Psoas muscle (tissue), 7 donors: ENCODE measurements at regions not wholly inside any gene's neighbourhood (a gene's known extent, or its start where the extent isn't known, plus 50 kb on each side); places are given as distances from the start of the nearest gene placed in this dataset.
"Not testable (repeated sequence)": the region's sequence is repeated elsewhere in the genome, so short reads cannot be mapped to it uniquely, and the experiment has no call there.

ENCODE experiments used
- ATAC-seq, 4 donors: fragments of 200-7000 bp; cut with Tn5 transposase; one replicate each; pipeline ENCODE4 v1.9.1; 2020; ENCODE audit warnings: moderate library complexity in 3 of 4, mild to moderate bottlenecking in 2 of 4
- DNase-seq, 2 donors: peaks; one replicate each; pipeline ENCODE4 v3.0.0-alpha.2; 2020
- H3K27ac ChIP-seq: fragments of 200-600 bp; one replicate; pipeline ENCODE4 v1.8.0; 2022
- H3K27me3 ChIP-seq, 3 donors: fragments of 200-600 bp in 1 of 3; one replicate each; pipeline versions ENCODE4 v1.6.1 to v1.8.0; 2013 to 2022; ENCODE audit warnings: low read length in 2 of 3, mild to moderate bottlenecking in 2 of 3, moderate library complexity in 1 of 3; ENCODE audit not compliant: insufficient read depth in 3 of 3
- H3K36me3 ChIP-seq, 2 donors: fragments of 200-600 bp in 1 of 2; one replicate each; pipeline versions ENCODE4 v1.6.1 to v1.8.0; 2013 to 2022; ENCODE audit warnings: low read depth in 1 of 2, mild to moderate bottlenecking in 1 of 2, moderate library complexity in 1 of 2; ENCODE audit not compliant: insufficient read depth in 1 of 2
- H3K4me1 ChIP-seq: fragments of 200-600 bp; one replicate; pipeline ENCODE4 v1.8.0; 2022
- H3K4me3 ChIP-seq: fragments of 200-600 bp; one replicate; pipeline ENCODE4 v1.8.0; 2022; ENCODE audit warnings: mild to moderate bottlenecking
- H3K9me3 ChIP-seq: fragments of 200-600 bp; one replicate; pipeline ENCODE4 v1.8.0; 2022
- WGBS, 3 donors: extraction: QIAGEN DNeasy Blood & Tissue Kit; methylation state at CpG; one replicate each; pipeline versions ENCODE4 v1.1.6 to v1.1.7; 2013; 5-methylcytosine and 5-hydroxymethylcytosine counted together
- intact Hi-C, 2 donors: fragments of 100-400 bp; cut with DNase I; formaldehyde crosslinking; loops; one replicate each; pipeline versions ENCODE4 v1.11.0 to v1.14.2; 2022
- TF ChIP-seq, protein P1 (sequence below): fragments of 200-600 bp; IDR thresholded peaks from one replicate; pipeline ENCODE4 v1.8.0; 2022; ENCODE audit warnings: antibody characterized with exemption
- donor health status: healthy with polysubstance abuse.
- donor health status: DM: no; HTN: no; CAD: no; lungs with moderate emphysema.
- donor health status: Bipolar disorder and iron deficiency.
- donor health status: healthy.
- donor health status: DM: yes; HTN: yes; CAD: no.
- donor health status: DM: no; HTN: no; CAD: no.
- donor health status: DM: yes; HTN: yes; CAD: no.

- Histone ChIP-seq H3K4me1 (no peaks in the 10 kb centered on the region), H3K9me3 (no peaks in the 10 kb centered on the region), H3K27me3 (peaks cover 0 to 4% (median 0%) of the 10 kb centered on the region in 3 donors), H3K4me3 (peak overlapping the region; percentile 42), H3K36me3 (no peaks in the 10 kb centered on the region), H3K27ac (no peak overlapping the region)
- WGBS, 3 donors: 25 to 30% (median 30%) methylated on average over 62 to 68 of the region's 68 CpGs
- intact Hi-C loops: no loop called here
- peak; percentile 47 to 76 (median 64) for ATAC-seq
- TF ChIP-seq, protein P1, sequence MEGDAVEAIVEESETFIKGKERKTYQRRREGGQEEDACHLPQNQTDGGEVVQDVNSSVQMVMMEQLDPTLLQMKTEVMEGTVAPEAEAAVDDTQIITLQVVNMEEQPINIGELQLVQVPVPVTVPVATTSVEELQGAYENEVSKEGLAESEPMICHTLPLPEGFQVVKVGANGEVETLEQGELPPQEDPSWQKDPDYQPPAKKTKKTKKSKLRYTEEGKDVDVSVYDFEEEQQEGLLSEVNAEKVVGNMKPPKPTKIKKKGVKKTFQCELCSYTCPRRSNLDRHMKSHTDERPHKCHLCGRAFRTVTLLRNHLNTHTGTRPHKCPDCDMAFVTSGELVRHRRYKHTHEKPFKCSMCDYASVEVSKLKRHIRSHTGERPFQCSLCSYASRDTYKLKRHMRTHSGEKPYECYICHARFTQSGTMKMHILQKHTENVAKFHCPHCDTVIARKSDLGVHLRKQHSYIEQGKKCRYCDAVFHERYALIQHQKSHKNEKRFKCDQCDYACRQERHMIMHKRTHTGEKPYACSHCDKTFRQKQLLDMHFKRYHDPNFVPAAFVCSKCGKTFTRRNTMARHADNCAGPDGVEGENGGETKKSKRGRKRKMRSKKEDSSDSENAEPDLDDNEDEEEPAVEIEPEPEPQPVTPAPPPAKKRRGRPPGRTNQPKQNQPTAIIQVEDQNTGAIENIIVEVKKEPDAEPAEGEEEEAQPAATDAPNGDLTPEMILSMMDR: no peak
- DNase-seq: peak; percentile 56 to 77
Observed at GRCh38 chr12:125861299-125862281, 796.4 kb downstream of the AACS start.

DNA sequence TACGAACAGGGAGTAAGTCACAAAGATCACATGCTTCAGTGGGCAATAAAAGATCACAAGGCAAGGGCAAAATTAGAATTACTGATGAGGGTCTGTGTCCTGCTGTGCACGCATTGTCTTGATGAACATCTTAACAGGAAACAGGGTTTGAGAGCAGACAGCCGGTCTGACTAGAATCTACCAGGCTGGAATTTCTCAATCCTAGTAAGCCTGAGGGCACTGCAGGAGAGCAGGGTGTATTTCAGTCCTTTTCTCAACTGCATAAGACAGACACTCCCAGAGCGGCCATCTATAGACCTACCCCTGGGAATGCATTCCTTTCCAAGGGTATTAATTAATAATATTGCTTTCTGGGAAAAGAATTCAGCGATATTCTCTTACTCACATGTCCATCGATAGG lies 800.0 kb downstream of the AACS start:
- ATAC-seq, H3K27ac ChIP-seq, H3K27me3 ChIP-seq, H3K4me1 ChIP-seq, intact Hi-C loops, H3K36me3 ChIP-seq, H3K4me3 ChIP-seq, DNase-seq, H3K9me3 ChIP-seq: not testable (repeated sequence)
- WGBS, 3 donors: 82 to 86% (median 85%) methylated on average over 6 of the region's 6 CpGs

DNA sequence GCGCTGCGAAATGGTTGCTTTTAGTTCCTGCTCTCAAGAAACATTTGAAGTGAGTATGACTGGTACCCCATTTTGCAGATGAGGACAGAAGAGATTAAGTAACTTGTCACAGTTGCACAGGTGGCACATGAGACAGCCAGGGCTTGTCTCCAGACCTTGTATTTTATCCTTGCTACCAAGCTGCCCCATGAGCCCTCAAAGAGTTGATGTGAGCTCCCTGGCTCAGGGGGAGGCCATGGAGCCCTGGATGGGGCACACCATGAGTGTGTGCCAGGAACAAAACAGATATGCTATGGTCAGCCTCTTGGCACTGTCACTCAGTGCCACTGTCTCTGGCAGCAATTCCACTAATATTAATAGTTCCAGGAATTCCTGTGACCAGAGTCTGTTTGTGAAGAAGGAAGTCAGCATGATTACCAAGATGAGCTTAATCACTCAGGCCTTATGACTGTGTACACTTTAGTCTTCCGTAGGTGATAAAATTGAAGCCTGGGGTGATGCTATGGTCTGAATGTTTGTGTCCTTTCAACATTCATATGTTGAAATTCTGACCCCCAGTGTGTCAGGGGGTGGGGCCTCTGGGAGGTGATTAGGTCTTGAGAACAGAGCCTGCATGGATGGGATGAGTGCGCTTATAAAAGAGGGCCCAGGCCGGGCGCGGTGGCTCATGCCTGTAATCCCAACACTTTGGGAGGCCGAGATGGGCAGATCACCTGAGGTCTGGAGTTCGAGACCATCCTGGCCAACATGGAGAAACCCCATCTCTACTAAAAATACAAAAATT lies 806.8 kb downstream of the AACS start:
- Histone ChIP-seq H3K36me3 (no peaks in the 10 kb centered on the region), H3K4me1 (no peaks in the 10 kb centered on the region), H3K27me3 (peaks cover 0 to 2% (median 0%) of the 10 kb centered on the region in 3 donors), H3K9me3 (no peaks in the 10 kb centered on the region), H3K27ac (no peak overlapping the region), H3K4me3 (no peak overlapping the region)
- ATAC-seq (no peak), DNase-seq (no peak)
- TF ChIP-seq, protein P1: no peak
- 90 to 92% (median 90%) methylated on average over 9 of the region's 9 CpGs for WGBS, 3 donors
- intact Hi-C loops: no loop called here

- Histone ChIP-seq H3K27me3 (peaks cover 0 to 2% (median 0%) of the 10 kb centered on the region in 3 donors), H3K27ac (no peak overlapping the region), H3K4me1 (no peaks in the 10 kb centered on the region), H3K36me3 (no peaks in the 10 kb centered on the region), H3K9me3 (no peaks in the 10 kb centered on the region), H3K4me3 (no peak overlapping the region)
- 56 to 74% (median 72%) methylated on average over 5 of the region's 5 CpGs for WGBS, 3 donors
- no peak for DNase-seq
- intact Hi-C loops: no loop called here
- ATAC-seq: no peak
- TF ChIP-seq, protein P1: no peak
Observed at GRCh38 chr12:125873016-125873415, 807.8 kb downstream of the AACS start.

GRCh38 chr12:125878483-125878882 lies 813.2 kb downstream of the AACS start:
- H3K36me3 ChIP-seq: no peaks in the 10 kb centered on the region
- H3K9me3 ChIP-seq: no peaks in the 10 kb centered on the region
- no peaks in the 10 kb centered on the region for H3K4me1 ChIP-seq
- no peak overlapping the region for H3K27ac ChIP-seq
- intact Hi-C loops: no loop called here
- no peak overlapping the region for H3K4me3 ChIP-seq
- WGBS, 3 donors: 37 to 49% (median 37%) methylated on average over 4 of the region's 4 CpGs
- TF ChIP-seq, protein P1: no peak
- no peaks in the 10 kb centered on the region for H3K27me3 ChIP-seq
- DNase-seq (no peak), ATAC-seq (no peak)
